ENCODE measurements at regions not wholly inside any gene's neighbourhood (a gene's known extent, or its start where the extent isn't known, plus 50 kb on each side); places are given as distances from the start of the nearest gene placed in this dataset.

DNA sequence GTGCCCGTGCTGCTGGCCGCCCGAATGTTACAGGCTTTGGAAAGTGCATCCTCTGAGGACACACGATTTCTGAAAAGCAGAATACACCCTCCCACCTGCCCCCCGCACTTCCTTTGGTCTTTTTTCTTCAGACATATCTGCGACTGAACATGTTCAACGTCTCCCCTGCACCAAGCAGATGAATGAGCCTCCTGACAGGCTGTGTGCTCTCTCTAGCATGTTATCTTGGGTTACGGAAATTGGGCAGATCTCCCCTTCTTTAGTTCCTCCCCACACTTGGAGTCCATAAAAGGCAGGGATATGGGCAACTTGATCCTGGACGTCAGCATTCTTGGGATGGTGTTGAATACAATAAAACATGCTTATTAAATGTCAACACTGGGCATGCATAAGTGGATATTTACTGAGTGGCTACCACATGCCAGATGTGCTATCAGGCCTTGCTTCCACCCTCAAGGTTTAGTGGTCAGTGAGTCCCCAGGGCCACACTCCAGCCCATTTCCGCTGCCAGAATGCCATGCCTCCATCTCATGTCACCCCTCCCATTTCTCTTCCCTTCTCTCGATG, 130.4 kb downstream of the TRIM43 start (continued):
- no peak for TF ChIP-seq RNF2 (IDR thresholded peaks at IDR 0.05; ENCODE audit: borderline replicate concordance, low read depth, low read length, missing control alignments, poor library complexity, severe bottlenecking)
- TF ChIP-seq, protein P1, sequence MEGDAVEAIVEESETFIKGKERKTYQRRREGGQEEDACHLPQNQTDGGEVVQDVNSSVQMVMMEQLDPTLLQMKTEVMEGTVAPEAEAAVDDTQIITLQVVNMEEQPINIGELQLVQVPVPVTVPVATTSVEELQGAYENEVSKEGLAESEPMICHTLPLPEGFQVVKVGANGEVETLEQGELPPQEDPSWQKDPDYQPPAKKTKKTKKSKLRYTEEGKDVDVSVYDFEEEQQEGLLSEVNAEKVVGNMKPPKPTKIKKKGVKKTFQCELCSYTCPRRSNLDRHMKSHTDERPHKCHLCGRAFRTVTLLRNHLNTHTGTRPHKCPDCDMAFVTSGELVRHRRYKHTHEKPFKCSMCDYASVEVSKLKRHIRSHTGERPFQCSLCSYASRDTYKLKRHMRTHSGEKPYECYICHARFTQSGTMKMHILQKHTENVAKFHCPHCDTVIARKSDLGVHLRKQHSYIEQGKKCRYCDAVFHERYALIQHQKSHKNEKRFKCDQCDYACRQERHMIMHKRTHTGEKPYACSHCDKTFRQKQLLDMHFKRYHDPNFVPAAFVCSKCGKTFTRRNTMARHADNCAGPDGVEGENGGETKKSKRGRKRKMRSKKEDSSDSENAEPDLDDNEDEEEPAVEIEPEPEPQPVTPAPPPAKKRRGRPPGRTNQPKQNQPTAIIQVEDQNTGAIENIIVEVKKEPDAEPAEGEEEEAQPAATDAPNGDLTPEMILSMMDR (IDR thresholded peaks at IDR 0.05; ENCODE audit: control extremely low read depth in 1 of 3, insufficient read depth in 1 of 3, low read depth in 1 of 3, low read length in 3 of 3), result no peak
- no peak for TF ChIP-seq EP300 (IDR thresholded peaks at IDR 0.05; ENCODE audit: borderline replicate concordance in 1 of 2, low read depth in 2 of 2, low read length in 2 of 2)
- TF ChIP-seq EZH2 (IDR thresholded peaks at IDR 0.05; ENCODE audit: low read depth, low read length, severe bottlenecking), result no peak
- TF ChIP-seq ASH2L (IDR thresholded peaks at IDR 0.05; ENCODE audit: low read length), result no peak
- no peak for TF ChIP-seq CBX5 (IDR thresholded peaks at IDR 0.05; ENCODE audit: low read depth, low read length)
- TF ChIP-seq RBBP5 (IDR thresholded peaks at IDR 0.05; ENCODE audit: borderline replicate concordance, low read depth, low read length), result no peak
- no peak for TF ChIP-seq NANOG (IDR thresholded peaks at IDR 0.05; ENCODE audit: insufficient read depth, low read depth, low read length, poor library complexity, severe bottlenecking)
- no peak for TF ChIP-seq SIN3A (conservative IDR thresholded peaks at IDR 0.05 in 1 of 2, IDR thresholded peaks at IDR 0.05 in 1 of 2; ENCODE audit: low read depth in 1 of 2, low read length in 2 of 2)
- TF ChIP-seq RAD21 (IDR thresholded peaks at IDR 0.05 in 1 of 2, conservative IDR thresholded peaks at IDR 0.05 in 1 of 2; ENCODE audit: low read depth in 2 of 2, low read length in 2 of 2), result no peak

Data from H1 (cell line).